ENCODE measurements at regions not wholly inside any gene's neighbourhood (a gene's known extent, or its start where the extent isn't known, plus 50 kb on each side); places are given as distances from the start of the nearest gene placed in this dataset.
"Not testable (repeated sequence)": the region's sequence is repeated elsewhere in the genome, so short reads cannot be mapped to it uniquely, and the experiment has no call there.

GRCh38 chr14:106234525-106235254 lies 708.3 kb downstream of the TMEM121 start:
- DNase-seq, result peak; percentile 22 to 44

DNA sequence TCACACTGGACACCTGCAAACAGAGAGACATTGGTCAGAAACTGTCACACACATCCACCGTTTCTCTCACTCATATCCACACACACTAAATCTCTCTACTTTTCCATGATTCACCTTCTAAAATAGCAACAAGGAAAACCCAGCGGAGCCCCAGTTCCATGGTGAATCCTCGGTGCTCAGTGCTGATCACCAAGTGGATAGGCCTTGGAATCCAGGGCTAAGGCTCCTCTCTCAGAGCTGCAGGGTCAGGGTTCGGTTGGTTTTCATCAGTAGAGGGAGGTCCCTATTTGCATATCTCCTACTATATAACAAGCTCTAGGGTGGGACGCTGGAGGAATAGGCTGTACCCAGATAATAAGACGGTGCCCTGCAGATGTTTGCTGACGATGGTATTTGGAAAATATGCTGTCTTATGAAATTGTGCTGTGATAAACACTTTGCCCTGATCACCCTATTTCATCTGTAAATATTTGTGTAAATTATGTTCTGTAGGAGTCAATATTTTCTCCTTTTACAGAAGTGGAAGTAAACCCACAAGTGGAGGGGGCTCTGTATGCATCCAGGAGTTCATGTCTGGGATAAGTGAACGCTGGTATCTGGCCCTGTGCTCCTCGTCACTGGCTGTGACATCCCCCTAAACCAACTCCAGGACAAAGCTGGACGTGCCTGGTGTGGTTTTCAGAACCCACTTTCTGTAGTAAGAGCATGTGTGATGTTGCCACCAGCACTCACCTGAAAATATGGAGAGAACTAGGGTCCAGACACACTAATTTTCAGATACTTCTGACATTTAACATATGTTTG lies 709.2 kb downstream of the TMEM121 start:
- no peak for DNase-seq

DNA sequence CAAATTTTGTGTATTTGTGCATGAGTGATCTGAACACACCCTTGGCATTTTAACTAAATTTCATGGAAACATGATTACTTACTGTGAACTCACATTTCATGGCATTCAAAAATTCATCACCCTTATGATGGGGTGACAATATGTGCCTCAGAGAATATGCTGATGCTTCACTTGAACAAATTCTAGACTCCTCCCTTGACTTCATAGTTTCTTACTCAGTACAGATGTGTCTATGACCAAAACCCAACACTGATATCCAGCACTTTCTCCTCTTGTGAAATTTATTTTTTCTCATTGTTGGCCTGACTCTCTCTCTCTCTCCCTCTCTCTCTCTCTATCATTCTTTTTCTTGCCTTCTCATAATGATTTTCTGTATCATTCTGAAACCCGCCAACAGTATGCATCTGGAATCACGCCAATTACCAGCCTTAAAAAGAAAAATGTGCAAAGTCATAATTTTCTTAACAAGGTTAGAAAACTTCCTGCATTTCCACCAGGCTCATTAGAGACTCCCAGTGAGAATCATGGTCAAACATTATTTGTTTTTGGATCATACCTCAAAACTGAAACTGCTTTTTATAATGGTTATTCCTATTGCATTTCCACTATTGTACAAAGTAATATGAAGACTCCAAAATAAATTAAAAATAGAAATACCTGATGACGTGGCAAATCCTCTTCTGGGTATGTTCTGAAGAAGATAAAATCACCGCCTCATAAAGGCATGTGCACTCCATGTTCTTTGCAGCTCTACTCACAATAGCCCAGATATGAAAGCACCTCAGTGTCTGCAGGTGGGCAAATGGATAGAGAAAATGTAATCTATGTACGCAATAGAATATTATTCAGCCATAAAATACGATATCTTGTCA lies 722.2 kb downstream of the TMEM121 start:
- DNase-seq, result no peak

GRCh38 chr14:106253995-106254394 lies 727.6 kb downstream of the TMEM121 start:
- DNase-seq, result not testable (repeated sequence)

- peak; percentile 45 to 68 for DNase-seq
These were observed 731.2 kb downstream of the TMEM121 start for GRCh38 chr14:106257569-106257994.

DNA sequence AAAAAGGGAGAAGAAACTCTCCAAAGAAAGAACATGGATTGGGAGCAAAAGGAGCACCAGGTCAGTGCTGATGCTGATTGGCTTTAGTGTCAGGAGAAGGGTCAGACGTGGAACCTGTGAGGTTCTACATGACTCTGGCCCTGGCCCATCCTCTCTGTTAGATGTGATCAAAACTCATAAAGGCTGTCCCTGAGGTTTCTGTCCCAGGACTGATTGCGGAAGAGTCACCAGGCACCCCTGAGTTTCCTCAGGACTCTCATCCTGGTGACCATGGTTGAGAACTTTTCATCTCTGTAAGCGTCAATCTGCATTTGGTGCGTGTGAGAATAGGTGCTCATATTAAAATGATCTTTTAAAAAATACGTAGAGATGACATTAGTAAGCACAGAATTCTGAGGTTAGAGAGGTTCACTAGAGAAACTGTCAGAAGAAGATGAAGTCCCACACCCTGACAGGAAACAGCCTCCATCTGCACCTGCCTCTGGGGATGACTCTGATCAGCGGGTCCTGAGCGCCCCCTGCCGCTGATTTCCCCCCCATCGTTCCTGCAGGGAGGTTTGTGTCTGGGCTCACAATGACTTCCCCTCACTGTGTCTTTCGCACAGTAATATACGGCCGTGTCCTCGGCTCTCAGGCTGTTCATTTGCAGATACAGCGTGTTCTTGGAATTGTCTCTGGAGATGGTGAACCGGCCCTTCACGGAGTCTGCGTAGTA lies 741.8 kb downstream of the TMEM121 start:
- DNase-seq, result peak; percentile 68 to 81

DNA sequence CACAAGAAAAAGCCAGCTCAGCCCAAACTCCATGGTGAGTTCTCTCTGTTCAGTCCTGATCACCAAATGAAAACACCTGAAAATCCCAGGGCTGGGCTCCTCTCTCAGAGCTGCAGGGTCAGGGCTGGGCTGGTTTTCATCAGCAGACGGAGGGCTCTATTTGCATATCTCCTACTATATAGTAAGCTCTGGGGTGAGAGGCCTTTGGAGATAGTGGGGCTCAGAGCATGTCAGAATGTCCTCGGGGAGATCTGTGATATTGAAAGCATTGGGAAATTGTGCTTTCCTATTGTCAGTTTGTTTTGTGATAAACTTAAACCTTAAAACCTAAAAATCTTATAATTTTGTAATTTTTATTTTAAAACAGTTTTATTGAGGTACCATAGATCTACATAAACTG lies 742.6 kb downstream of the TMEM121 start:
- no peak for DNase-seq

DNA sequence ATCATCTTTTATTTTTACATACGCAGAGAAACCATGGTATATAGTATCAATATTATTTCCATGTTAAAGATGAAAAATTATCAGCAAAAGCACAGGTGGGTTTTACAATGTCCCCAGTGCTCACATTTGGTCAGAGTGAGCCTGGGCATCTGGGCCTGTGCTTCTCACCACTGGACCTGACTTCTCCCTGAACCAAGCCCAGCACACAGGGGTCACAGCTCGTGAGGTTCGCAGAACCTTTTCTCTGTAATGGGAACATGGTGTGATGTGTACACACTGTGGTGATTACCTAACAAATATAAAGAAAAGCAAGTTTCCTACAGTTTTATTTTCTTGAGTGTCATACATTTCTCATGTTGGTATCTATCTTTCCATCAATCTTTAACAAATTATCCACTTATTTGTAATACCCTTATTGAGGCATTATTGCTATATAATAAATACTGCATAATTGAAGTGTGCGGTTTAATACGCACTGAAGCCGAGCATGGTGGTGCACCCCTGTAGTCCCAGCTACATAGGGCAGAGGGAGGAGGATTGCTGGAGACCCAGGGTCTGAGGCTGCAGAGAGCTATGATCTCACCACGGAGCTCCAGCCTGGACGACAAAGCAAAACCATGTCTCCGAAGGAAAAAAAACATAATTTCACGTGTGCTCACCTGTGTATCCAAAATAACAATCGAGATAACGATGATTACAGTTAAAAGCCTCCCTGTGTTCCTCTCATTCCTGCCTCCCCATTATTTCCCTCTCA lies 743.2 kb downstream of the TMEM121 start:
- DNase-seq, result no peak

- DNase-seq, result not testable (repeated sequence)
These were observed 744.2 kb downstream of the TMEM121 start for GRCh38 chr14:106270476-106271121.

- DNase-seq, result peak in 1 of 2 donors; percentile 25
These were observed 750.2 kb downstream of the TMEM121 start for GRCh38 chr14:106276326-106277267.

DNA sequence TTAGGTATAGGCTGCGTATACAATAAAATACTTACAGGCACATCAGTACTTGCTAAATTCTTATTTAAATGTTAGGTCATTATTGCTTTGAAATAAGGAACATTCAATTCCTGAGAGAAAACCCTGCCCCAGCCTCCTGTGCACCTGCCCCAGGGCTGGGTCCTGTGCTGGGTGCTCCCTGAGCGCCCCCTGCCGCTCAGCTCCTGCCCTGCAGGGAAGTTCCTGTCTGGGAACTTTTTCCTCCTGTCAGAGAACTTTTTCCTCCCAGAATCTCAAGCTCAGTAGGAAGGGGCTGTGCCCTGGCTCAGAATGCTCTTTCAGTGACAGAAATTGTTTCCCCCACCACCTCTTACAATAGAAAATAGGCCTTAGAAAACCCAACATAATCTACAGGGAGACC lies 751.1 kb downstream of the TMEM121 start:
- peak; percentile 8 to 42 for DNase-seq

GRCh38 chr14:106280876-106281275 lies 754.5 kb downstream of the TMEM121 start:
- no peak for DNase-seq

DNA sequence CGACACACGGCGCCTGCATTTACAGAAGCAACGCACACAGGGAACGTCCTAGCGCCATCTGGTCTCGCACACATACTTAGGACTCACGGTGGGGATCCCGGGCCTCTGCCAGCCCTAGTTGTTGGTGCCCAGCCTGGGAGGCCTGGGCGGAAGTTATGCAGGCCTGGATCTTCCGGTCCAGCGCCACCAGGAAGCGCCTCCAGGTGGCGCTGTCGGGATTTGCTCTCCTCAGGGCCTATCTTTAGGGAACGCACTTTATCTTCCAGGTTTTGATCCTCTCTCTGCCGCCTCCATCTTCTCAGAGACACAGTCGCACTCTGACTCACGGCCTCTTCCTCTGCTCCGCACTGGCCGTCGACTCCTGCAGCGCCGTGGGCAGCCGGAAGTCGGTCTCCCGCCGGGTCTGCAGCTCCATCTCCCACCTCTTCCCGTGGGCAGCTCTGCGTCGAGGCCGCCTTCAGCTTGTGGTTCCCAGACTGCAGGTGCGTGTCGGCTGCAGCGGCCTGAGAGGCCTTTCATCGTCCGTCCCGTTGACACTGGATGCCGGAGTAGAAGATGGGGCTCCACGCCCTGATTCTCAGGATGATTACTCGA lies 760.4 kb downstream of the TMEM121 start:
- DNase-seq, result peak in 1 of 2 donors; percentile 19

DNA sequence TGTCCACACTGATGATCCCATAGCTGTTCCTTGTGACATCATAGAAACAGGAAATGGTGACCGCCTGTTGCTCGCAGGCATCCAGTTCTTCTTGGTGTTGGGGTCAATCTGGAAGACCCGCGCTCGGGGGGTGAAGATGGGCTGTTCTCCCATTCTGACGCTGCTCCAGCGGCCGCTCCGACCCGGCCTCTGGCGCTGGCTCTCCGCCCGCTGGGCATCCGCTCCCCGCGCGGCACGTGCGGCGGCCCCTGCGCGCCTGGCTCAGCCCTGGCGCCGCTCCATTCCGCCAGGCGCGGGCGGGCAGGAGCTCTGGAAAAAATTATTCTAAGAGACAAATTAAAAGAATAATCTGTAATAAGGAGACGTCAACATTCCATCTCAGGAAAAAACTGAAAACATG lies 761.1 kb downstream of the TMEM121 start:
- DNase-seq, result no peak

DNA sequence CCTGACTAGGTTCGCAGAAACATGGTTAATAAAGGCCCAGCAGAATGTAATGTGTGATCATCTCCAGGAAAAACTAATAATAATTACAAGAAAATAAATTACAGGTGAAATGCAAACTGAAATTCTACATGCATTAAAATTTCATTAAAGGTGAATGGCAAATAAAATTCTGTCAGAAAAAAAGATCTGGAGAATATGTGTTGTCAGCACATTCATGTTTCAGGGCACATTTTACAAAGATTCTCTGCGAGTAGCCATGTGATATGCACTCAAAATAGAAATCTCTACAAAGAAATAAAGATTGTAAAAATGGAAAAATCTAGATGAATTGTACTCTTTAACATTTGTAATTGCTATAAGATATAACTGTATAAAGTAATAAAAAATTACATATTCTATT lies 765.2 kb downstream of the TMEM121 start:
- no peak for DNase-seq

GRCh38 chr14:106294324-106294723 lies 767.9 kb downstream of the TMEM121 start:
- no peak for DNase-seq

DNA sequence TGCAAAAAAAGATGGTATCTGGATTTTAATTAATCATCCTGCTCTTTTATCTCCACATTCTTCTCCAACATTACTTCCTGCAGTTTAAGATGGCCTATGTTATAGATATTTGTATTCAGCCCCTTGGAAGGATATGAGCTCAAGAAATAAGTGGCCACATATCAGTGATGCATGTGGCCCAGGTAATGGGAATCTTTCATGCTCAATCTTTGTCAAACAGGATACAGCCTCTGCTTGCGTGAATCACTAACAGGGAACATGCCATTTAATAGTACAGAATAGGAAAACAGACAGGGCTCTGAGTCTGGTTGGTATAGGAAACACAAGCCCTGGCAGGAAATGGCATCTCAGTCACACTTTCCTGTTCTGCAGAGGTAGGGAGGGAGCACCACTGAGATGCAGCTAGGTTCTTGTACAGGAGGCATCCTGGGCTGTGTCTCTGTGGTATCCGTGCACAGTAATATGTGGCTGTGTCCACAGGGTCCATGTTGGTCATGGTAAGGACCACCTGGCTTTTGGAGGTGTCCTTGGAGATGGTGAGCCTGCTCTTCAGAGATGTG lies 774.6 kb downstream of the TMEM121 start:
- DNase-seq, result not testable (repeated sequence)

DNA sequence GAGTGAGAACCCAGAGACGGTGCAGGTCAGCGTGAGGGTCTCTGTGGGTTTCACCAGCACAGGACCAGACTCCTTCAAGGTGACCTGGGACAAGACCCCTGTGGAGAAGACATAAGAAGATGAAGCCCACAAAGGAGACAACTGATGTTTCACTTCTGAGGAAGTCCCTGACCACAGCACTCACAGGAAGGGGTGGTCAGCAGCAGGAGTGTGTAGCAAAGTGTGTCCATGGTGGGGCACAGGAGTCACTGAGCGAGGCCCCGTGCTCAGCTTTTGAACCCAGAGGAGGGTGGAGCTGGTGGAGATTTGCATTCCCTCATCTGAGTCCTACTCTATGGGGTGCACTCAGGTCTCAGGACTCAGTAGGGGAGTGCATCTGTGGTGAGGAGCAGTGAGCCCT lies 775.2 kb downstream of the TMEM121 start:
- not testable (repeated sequence) for DNase-seq

DNA sequence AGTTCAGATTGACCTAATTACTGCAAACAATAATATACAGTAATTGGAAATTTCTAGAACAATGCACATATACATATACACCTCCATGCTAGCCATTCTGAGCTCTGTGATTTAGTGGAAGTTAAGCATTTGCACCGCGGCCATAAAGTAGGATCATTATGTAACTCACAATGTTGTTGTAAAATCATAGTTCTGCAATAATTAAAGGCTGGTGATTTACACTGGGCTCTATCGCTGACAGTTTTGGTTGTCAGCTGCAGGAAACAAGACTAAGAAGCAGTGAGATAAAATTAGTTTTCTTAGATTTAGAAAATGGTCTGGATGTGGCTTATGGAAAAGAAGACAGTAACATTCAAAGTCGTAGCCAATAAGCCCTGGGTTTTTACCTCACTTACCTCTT lies 776.3 kb downstream of the TMEM121 start:
- DNase-seq, result no peak
